ENCODE measurements at regions not wholly inside any gene's neighbourhood (a gene's known extent, or its start where the extent isn't known, plus 50 kb on each side); places are given as distances from the start of the nearest gene placed in this dataset.
"Not testable (repeated sequence)": the region's sequence is repeated elsewhere in the genome, so short reads cannot be mapped to it uniquely, and the experiment has no call there.

GRCh38 chr15:62275831-62276230 lies 110.7 kb upstream of the C2CD4B start:
- no peak for DNase-seq

DNA sequence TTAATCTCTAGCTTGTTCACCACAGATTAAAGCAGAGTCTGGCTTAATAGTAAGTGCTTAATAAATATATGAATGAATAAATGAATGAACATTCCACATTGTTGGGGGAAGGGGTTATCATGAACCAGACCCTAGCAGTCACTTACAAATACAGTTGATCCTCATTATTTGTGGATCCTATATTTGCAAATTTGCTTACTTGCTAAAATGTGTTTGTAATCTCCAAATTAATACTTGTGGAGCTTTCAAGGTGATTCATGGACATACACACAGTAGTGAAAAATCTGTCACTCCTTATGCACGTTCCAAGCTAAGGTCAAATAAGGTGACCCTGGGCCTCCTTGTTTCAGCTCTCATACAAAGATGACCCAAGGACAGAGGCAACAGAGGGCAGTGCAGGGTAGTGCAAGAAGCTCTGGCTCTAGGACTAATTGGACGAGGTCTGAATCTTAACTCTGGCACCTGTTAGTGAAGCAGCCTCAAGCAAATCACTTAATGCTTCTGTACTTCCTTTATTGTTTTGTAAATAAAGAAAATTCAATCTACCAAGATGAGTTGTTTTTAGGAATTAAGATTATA lies 112.8 kb upstream of the C2CD4B start:
- DNase-seq = no peak

- no peak for DNase-seq
These were observed 113.4 kb upstream of the C2CD4B start for GRCh38 chr15:62278534-62278933.

- no peak for DNase-seq
These were observed 114.0 kb upstream of the C2CD4B start for GRCh38 chr15:62279041-62279440.

DNA sequence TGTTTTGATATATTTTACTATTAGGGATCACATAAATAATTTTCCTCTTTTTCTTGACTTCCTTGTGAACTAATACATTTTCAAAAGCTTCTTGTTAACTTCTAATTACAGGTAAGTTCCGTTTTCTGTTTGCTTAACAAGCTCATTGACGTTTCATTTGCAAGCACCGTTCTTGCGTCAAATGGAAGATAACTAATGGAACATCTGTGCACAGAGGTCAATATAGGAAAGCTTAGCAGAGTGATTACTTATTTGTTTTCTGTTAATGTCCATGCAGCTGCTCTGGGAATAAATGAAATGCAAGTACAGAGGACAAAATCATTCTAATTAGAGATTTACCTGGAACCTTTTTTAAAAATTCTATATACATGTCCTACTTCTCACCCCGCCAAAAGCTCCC lies 115.5 kb upstream of the C2CD4B start:
- DNase-seq = no peak

DNA sequence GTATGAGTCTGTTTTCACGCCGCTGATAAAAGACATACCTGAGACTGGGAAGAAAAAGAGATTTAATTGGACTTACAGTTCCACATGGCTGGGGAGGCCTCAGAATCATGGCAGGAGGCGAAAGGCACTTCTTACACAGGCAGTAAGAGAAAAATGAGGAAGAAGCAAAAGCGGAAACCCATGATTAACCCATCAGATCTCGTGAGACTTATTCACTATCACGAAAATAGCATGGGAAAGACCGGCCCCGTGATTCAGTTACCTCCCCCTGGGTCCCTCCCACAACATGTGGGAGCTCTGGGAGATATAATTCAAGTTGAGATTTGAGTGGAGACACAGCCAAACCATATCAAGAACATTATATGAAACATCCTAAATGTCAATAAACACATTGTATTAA lies 116.7 kb upstream of the C2CD4B start:
- not testable (repeated sequence) for DNase-seq

- DNase-seq = no peak
These were observed 122.2 kb upstream of the C2CD4B start for GRCh38 chr15:62287066-62287857.

GRCh38 chr15:62288361-62289017 lies 123.4 kb upstream of the C2CD4B start:
- DNase-seq = no peak

DNA sequence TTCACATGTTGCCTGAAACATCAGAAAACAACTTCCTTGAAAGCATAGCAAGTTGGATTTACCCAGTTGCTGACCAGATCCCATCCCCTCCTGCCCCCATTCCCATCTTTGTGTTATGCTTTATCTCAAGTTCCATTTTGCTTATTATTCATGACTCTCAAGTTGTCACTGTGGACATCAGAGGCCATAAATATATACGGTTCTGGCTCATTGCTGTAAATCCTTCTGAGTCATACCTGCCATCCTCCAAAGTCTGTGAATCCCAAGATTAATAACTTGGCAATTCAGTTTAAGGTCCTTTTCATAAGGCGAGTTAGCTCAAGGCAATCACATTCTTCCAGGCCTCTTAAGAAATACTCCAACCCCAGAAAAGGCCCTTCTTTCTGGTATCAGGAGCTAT lies 126.2 kb upstream of the C2CD4B start:
- DNase-seq = no peak

- no peak for DNase-seq
These were observed 131.8 kb upstream of the C2CD4B start for GRCh38 chr15:62296756-62297507.

- DNase-seq = no peak
These were observed 132.4 kb upstream of the C2CD4B start for GRCh38 chr15:62297522-62297921.

DNA sequence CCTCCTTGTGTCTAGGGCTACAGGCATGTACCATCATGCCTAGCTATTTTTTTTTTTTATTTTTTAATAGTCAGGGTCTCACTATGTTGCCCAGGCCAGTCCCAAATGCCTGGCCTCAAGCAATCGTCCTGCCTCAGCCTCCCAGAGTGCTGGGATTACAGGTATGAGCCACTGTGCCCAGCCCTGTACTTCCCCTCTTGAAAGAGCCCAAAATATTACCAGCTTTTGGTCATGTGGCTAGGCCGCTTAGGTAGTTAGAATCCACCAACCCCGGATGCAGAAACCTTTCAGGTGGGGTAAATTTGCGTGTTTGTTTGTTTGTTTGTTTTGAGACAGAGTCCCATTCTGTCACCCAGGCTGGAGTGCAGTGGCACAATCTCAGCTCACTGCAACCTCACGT lies 132.8 kb upstream of the C2CD4B start:
- DNase-seq = no peak

GRCh38 chr15:62298811-62299210 lies 133.7 kb upstream of the C2CD4B start:
- no peak for DNase-seq

- DNase-seq = no peak
These were observed 134.5 kb upstream of the C2CD4B start for GRCh38 chr15:62299541-62299940.

- DNase-seq = no peak
These were observed 137.0 kb upstream of the C2CD4B start for GRCh38 chr15:62301993-62302675.

DNA sequence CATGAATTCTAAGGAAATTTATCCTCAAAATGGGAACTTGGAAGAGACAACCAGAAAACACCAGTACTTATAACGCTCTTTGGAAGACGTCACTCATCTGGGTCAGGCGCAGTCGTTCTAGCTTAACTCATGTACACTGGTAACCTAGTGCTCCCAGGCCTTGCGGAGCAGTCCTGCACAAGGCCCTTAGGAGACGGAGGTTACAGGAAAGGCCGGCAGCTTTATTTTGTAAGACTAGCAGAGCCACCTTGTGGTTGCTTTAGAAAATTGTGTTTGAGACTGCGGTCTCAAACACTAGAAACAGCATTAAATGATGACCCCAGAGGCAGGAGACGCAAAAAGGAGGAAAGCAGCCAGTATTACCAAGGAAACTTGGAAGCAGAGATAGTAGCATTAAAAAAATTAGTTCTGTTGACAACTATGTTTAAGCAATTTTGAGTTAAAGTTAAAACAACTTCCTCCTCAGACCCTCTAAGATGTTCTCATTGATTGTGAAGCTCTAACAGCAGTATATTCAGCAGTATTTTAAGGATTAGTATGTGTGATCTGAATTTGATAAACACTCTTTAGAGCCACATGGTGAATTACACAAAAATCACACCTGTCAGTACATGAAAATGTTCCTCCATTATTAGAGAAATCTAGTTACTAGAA lies 141.9 kb upstream of the C2CD4B start:
- no peak for DNase-seq

DNA sequence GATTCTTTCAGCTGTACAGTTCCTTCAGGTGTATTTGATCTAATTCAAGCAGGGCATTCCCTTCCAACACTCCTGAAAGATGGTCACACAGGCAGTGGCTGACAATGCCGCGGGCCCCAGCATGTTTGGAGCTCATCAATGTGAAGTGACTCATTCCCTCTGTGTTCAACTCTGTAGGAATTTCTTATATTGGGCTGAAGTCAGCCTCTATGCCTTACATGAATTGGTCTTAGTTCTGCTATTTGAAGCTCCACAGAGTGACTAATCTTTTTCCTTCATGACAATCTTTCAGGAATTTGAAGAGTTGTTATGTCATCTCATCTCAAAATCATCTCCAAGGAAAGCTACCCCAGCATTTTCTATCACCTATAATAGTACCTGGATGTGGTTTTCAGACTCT lies 142.5 kb upstream of the C2CD4B start:
- DNase-seq = no peak

GRCh38 chr15:62316413-62317060 lies 151.5 kb upstream of the C2CD4B start:
- DNase-seq = no peak

DNA sequence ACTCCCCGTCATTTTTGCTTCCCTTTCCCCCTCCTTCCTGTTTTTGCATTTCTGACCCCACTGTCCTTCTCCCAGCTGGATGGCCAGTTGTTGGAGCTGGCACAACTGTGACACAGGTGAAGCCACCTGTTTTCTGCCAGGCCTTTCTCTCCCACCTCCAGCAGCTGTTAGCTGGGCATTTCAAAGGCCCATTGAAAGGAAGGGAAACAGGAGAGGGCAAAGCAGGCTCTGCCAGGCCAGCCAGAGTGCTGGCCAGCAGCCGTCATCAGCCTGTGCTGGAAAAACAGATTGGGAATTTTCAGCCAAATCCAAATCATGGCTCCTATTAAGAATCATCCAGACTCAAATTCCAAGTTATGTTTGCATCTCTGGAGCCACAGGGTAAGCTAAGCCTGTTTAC lies 155.2 kb upstream of the C2CD4B start:
- no peak for DNase-seq

DNA sequence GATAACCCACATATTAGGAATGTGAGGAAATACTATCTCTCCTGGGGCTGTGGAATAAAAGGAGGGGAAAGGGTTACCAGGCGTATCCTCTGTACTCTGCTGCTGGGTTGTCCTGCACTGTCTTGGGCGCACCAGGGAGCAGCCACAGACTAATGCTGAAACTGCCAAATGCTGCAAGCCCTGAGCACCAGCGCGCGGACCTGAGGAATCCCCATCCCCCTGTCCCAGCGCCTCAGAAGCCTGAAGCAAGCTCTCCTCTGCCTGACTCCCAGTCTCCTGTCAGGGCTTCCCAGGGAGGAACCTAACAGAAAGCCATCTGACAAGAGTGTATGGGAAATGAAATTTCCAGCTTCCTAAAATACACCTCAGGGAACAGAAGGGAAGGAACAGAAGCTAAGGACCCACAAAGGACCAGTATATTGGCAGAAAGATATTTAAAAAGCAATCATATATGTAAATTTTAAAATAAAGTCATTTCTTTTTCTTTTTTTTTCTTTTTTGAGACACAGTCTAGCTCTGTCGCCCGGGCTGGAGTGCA lies 158.3 kb upstream of the C2CD4B start:
- DNase-seq = no peak

DNA sequence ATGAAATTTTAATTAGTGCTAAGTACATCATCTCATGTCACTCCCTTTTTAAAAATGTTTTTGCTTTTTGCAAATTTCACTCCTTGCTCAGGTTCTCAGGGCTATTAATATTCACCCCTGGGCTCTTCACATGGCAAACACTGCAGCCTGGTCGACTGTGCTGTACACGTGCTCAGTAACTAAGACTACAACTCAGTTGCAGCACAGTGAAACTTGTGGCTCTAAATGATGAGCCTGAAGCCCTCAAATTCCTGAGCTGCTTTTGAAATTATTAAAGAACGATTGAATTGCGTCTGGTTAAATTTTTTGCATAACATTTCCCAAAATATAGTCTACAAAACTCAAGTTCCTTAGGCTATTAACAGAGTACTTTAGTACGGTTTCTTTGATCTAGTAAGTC lies 159.3 kb upstream of the C2CD4B start:
- DNase-seq = no peak

DNA sequence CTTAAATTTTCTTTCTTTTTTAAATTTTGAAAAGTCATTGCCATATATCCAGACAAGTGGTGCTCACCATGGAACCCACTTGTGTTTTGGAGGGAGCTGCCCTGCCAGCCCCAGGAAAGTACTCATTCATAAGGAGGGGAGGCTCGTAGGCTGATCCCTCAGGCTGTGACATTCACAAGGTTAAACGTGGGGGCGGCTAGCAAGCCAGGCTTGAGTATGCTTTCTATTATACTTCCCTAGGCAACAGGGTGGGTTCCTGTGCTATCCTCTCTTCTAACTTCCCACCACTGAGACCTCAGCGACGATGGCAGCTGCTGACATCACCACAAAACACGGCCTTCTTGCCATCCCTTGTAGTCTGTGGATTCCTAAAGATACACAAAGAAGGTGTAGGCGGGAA lies 160.5 kb upstream of the C2CD4B start:
- no peak for DNase-seq

Data from bone marrow (tissue), 2 donors.